Stimulated activated CD8-positive, alpha-beta memory T cell treated with anti-CD3 and anti-CD28 coated beads, Interleukin-4, amount 100 ng/mL, for 1 hour (primary cell): ENCODE measurements at regions not wholly inside any gene's neighbourhood (a gene's known extent, or its start where the extent isn't known, plus 50 kb on each side); places are given as distances from the start of the nearest gene placed in this dataset.
"Not testable (repeated sequence)": the region's sequence is repeated elsewhere in the genome, so short reads cannot be mapped to it uniquely, and the experiment has no call there.

Experiments used
- DNase-seq, 2 donors: peaks; one replicate each; pipeline ENCODE4 v3.0.0-alpha.2; 2020; ENCODE audit warnings: low read depth in 2 of 2, low spot score in 1 of 2

- DNase-seq, result not testable (repeated sequence)
Observed at GRCh38 chr6:103496588-103496987, 1363.1 kb downstream of the HACE1 start.

DNA sequence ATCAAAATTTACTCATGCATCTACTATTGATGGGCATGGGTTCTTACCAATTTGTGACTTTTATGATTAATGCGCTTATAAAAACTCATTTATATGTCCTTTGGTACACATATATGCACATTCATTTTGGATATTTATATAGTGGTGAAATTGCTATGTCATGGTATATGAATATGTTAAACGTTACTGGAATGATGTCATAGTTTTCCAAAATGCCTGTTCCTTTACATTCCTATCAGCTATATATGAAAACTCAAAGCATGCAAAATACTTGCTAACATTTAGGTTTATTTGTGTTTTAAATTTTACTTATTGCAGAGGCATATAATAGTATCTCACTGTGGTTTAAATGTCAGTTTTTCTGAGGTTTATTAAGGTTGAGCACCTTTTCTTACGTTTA, 1403.1 kb downstream of the HACE1 start:
- no peak for DNase-seq

DNA sequence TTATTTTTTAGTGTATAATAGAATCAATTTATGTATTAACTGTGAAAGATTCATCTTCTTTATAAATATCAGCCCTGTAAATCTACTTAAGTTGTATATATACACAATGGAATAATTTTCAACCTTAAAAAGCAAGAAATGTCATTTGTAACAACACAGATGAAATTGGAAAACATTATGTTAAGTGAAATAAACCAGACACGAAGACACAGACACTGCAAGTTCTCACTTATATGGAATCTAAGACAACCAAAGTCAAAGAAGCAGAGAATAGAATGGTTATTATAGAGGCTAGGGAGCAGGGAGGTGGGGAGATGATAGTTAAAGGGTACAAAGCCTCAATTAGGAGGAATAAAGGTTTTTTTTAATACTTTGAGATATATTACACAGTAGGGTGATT, 1404.4 kb downstream of the HACE1 start:
- DNase-seq, result no peak

DNA sequence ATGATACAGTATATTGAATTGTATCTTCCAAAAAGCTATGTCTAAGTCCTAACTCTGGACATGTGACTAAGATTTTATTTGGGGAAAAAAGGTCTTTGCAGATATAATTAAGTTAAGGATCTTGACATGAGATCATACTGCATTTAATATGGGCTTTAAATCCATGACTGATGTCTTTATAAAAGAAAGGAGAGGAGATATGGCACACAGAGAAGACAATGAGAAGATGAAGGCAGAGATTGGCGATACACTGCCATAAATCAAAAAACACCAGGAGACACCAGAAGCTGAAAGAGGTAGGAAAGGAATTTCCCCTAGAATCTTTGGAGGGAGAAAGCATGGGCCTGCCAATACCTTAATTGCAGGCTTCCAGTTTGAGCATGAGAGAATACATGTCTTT, 1450.2 kb downstream of the HACE1 start:
- DNase-seq, result no peak

GRCh38 chr6:103405321-103405720, 1454.4 kb downstream of the HACE1 start:
- DNase-seq, result no peak

DNA sequence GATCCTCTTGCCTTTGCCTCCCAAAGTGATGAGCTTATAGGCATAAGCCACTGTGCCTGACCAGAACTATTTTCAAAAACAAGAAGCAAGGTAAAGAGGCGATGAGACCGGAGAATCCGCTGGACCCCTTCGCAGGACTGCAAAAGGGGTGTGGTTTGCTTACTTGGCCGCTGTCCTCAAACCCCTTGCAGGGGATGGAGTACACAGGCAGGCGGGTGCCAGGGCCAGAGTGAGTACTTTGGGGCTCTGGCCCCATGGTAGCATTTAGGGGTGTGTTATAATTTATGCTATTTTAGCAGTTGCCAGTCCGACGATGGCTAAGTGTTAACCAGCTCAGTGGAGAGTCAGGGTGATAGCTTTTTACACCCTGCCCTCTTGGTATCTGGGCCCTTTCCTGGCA, 1454.9 kb downstream of the HACE1 start:
- no peak for DNase-seq

DNA sequence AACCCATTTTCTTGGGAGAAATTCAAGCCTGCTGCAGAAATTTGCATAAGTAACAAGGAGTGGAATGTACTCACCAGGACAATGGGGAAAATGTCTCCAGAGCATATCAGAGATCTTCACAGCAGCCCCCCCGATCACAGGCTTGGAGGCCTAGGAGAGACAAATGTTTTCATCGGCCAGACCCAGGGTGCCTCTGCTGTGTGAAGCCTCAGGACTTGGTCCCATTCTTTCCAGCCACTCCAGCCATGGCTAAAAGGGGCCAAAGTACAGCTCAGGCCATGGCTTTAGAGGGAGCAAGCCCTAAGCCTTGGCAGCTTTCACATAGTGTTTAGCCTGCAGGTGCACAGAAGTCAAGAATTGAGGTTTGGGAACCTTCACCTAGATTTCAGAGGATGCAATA, 1463.0 kb downstream of the HACE1 start:
- no peak for DNase-seq

- no peak for DNase-seq
Observed at GRCh38 chr6:103379272-103379671, 1480.4 kb downstream of the HACE1 start.

DNA sequence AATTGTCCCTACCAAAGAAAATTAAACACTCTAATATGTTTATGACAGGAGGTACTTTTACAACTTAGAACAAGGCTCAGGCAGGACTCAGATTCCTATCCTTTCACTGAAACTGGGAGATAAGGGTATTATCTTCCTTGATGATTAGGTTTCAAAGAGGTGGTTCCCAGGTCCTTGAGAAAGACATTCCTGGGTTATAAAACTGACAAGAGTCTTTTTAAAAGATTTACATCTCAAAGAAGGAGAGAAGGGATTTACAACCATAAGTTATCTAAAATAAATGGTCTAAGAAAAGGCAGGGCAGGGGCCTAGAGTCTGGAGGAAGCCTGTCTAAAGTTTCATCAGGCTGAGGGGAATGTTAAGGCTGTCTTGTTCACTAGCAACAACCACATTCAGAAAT, 1492.5 kb downstream of the HACE1 start:
- DNase-seq, result no peak

DNA sequence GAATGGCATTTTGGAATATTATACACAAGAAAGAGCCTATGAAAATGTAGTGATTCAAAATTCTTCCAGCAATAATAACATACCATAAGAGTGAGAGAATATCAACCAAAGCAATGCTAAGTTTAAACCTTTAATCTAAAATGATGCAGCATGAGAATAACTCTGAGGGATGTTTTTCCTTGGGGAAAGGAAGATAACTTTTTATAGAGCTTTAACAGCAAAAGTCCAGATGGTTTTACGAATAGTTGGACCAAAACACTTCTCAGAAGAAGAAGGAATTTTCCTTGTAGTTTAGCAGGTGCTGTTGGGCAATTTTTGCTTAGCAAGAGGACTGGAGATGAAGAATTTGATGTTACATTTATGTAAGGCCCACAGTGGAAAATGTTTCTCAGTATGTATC, 1503.2 kb downstream of the HACE1 start:
- DNase-seq, result no peak

DNA sequence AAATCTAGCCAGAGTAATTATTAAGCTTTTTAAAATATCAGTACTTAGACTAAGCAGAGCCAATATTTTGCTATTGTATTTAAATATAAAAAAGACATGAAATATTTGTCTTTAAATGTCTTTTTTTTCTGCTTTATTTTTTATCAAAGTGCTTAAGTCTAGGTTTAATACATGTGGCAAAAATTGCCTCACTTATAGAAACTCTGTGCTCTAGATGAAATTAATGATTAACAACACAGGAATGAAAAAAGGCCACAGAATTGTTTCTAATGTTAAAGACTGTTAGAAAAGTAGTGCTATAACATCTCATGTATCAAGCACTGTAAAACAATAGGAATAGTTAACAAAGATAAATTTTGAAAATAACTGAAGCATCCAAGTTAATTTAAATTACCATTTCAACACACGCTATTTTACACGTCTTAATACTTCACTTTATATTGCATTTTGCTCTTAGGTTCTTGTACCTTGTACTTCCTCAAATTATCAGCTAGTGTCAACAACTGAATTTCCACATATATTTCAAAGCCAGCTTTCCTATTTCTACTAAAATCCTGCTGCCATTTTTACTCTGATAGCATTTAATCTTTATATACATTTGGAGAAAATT, 1515.1 kb downstream of the HACE1 start:
- no peak for DNase-seq

DNA sequence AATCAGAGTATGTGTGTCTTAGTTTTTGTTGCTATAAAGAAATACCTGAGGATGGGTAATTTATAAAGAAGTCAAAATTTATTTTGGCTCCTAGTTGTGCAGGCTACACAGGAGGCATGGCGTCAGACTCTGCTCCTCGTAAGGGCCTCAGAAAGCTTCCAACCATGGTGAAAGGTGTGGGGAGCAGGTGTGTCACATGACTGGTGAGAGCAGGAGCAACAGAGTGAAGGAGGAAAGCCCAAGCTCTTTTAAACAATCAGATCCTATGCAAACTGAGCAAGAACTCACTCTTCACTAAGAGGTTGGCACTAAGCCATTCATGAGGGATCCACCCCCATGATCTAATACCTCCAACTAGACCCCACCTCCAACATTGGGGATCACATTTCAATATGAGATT, 1524.3 kb downstream of the HACE1 start:
- no peak for DNase-seq

DNA sequence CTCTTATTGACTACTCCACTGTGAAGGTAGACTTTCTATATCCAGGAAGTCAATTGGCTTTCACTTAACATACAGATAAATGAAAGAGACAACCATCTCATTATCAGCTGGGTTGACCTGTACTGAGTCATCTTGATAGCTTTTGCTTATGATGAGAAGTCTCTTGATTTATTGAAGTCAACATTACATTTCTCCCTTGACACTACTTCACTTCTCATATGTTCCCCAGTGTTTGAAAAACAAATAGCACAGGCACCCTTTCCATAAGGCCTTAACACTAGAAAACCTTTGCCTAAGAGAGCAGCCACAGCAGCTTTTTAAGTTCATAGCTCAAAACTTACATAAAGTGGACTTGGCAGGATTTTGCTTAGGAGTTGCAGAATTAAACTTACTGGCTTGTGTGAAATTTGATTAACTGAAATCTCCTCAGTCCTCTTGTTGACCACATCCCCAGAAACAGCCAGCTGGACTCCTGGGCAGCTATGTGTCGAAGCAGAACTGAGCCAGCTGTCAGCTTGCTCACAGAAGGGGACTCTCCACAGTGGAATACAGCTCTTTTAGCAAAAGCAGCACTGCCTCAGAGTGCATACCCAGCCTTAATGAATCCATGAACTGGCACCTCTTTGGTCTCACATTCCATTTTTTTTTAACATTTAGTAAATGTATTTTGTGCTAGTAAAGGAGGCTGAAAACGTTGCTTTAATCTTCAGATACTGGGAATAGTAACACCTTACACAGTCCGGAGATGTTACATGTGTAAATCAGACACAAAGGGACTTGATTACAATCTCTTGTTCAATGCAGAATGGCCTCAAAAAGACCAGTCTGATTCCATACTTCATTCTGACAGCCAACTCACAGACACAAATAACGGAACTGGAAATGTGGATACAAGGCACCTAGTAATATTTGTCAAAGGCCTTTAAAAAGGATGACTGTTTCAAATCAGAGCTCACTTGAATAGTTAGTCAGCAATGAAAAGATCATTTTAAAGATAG, 1532.7 kb downstream of the HACE1 start:
- DNase-seq, result no peak

- no peak for DNase-seq
Observed at GRCh38 chr6:103313432-103313831, 1546.3 kb downstream of the HACE1 start.

GRCh38 chr6:103294376-103294775, 1565.3 kb downstream of the HACE1 start:
- DNase-seq, result not testable (repeated sequence)

GRCh38 chr6:103284835-103285234, 1574.9 kb downstream of the HACE1 start:
- no peak for DNase-seq

DNA sequence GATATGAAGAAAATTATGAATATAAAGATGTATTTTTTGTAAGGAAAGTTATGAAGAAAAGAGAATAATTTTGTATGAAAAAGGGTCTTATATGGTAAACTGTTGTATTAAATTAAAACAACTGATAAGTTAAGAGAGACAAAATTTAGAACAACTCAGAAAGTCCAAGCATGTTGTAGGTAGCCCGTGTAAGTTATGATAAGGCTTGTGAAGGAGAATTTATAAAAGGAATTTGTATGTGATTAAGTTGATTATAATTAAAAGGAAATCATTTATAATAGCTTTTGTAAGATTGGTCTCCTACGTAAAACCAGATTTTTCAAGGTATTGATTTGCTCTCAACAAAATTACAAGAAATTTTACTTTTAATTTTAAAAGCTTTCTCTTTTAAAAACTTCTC, 1579.3 kb downstream of the HACE1 start:
- no peak for DNase-seq

- no peak for DNase-seq
Observed at GRCh38 chr6:103277936-103278335, 1581.8 kb downstream of the HACE1 start.

DNA sequence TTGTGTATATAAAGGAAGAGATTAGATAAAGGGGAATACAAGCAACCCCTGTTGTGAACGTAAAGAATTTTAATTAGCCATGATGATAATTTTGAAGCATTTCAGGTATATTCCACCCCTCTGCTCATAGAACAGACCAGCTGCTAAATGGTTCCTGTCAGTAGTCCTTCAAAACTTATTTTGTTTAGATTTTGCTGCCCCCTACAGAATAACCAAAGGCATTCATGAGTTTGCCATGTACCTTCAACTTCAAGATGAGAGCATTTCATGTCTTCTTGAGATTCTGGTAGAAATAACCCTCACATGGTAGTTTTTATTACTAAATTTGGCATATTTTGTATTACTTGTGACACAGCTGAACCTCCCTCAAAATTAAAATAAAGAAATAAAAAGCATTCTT, 1586.7 kb downstream of the HACE1 start:
- no peak for DNase-seq

DNA sequence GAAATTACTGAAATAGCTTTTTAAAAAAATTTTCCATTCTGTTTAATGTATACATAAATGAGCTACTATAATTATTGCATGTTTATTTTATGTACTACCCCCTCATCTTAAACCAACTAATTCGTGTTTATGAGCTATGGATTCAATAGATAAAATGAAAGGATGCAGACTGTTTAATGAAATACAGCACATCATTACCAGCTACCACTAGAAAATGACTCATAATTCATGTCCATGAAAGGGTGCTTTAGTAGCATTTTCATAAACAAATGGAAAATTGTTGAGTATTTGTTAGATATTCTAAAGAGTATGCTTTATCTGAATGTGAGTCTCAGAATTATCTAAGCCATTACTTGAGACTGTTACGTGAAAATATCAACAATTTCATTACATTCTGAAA, 1590.1 kb downstream of the HACE1 start:
- no peak for DNase-seq

GRCh38 chr6:103268335-103268734, 1591.4 kb downstream of the HACE1 start:
- no peak for DNase-seq

DNA sequence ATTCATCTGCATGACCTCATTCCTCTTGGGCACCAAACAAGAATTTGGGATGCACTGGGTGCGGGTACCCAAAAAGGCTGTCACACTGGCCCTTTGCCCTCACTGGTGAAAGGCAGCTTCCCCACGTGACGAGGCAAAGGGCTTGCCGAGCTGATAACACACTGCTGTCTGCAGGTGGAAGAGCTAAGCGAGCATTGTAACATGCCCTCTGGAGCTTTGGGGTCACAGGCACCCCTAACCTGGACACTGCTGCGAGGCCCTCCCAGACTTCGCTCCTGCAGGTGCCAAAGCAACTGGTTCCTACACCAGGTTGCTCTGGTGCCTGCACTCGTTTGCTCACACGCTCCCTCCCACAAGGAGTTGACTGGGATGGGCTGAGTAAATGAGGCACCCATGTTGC, 1595.7 kb downstream of the HACE1 start:
- no peak for DNase-seq

DNA sequence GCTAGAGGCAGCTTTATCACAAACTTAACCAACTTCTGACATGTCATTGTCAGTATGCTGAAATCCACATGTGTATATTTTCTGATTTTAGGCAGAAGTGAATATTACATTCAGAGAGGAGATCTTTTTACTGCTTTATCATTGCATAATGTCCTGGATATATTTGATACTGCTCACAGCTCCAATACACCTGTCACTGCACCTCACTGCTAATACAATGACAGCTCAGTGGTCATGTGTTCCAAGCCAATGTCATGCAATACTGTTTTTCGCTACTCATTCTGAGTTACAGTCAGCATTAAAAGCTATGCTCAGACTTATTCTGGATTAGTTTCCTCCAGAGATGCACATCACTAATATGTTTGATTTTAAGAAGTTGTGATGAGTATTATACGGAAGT, 1604.6 kb downstream of the HACE1 start:
- DNase-seq, result no peak
